ENCODE measurements at regions not wholly inside any gene's neighbourhood (a gene's known extent, or its start where the extent isn't known, plus 50 kb on each side); places are given as distances from the start of the nearest gene placed in this dataset.
"Not testable (repeated sequence)": the region's sequence is repeated elsewhere in the genome, so short reads cannot be mapped to it uniquely, and the experiment has no call there.

GRCh38 chr13:109273326-109273751, 513.0 kb downstream of the IRS2 start:
- no peaks in the 10 kb centered on the region for H3K4me1 Mint-ChIP-seq
- peaks cover 6% of the 10 kb centered on the region for H3K27me3 Mint-ChIP-seq
- no peaks in the 10 kb centered on the region for H3K9me3 Mint-ChIP-seq
- H3K27ac Mint-ChIP-seq, result no peak overlapping the region
- H3K4me3 Mint-ChIP-seq, result no peak overlapping the region
- no peaks in the 10 kb centered on the region for H3K36me3 Mint-ChIP-seq
- DNase-seq (ENCODE audit: low spot score in 2 of 2) (no peak), ATAC-seq (ENCODE audit: low read depth) (no peak)

DNA sequence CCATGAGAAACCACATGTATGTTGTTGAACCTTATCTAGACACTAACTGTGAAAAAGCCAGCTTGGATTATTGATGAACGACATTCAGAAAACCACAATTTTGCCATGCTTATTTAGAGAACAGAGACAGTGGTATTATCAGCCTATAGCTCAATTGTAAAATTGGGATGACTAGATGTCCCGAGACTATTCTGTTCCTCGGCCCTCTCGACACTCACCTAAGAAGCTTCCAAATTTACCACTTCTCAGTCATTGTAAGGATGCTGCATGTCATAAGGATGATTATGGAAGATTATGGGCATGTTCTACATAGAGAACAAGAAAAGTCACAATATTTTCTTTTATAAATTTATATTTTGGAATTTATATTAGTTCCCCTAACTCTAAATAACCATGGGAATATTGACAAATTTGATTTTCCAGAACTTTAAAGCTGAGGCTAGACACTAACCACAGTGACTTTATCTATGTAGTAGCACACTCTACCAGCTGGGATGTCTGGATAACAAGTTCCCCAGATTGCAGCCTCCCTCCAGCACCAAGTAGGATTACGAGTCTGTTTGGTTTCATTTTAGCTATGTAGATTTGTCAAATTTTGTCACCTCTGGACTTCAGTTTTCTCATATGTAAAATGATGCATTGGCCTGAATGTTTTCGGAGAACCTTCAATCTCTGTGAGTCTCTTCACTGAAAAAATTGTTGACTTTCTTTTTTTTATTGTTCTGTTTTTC, 513.6 kb downstream of the IRS2 start:
- DNase-seq (ENCODE audit: low spot score in 2 of 2), result no peak
- H3K4me1 Mint-ChIP-seq, result no peaks in the 10 kb centered on the region

GRCh38 chr13:109271555-109272541, 514.5 kb downstream of the IRS2 start:
- DNase-seq (ENCODE audit: low spot score in 2 of 2) (no peak), ATAC-seq (ENCODE audit: low read depth) (no peak)
- Mint-ChIP-seq H3K9me3 (no peaks in the 10 kb centered on the region), H3K36me3 (no peaks in the 10 kb centered on the region), H3K4me1 (no peaks in the 10 kb centered on the region), H3K27ac (no peak overlapping the region), H3K4me3 (no peak overlapping the region), H3K27me3 (peaks cover 8% of the 10 kb centered on the region)

More for the DNA sequence above, 513.6 kb downstream of the IRS2 start:
- Mint-ChIP-seq H3K4me3 (no peak overlapping the region), H3K9me3 (no peaks in the 10 kb centered on the region), H3K27me3 (peaks cover 8% of the 10 kb centered on the region), H3K27ac (no peak overlapping the region), H3K36me3 (no peaks in the 10 kb centered on the region)
- ATAC-seq (ENCODE audit: low read depth), result no peak

DNA sequence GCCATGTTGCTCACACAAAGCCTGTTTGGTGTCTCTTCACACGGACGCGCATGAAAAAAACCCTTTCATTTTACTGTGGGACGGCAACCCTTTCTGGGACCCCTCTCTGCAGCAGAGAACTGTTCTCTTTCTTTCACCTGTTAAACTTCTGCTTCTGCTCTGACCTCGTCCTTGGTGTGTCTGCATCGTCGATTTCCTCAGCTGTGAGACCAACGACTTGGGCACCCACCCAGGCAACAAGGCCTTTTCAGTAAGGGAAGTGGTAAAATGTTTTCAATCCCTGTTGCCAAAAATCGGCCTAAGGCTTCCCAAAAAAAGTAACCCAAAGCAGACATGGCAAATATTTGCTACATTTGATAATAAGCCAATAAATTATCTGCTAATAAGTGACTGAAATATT, 515.3 kb downstream of the IRS2 start:
- Mint-ChIP-seq H3K27me3 (peaks cover 11% of the 10 kb centered on the region), H3K9me3 (peaks cover 2% of the 10 kb centered on the region), H3K27ac (no peak overlapping the region), H3K4me1 (no peaks in the 10 kb centered on the region), H3K36me3 (no peaks in the 10 kb centered on the region), H3K4me3 (no peak overlapping the region)
- DNase-seq (ENCODE audit: low spot score in 2 of 2), result no peak
- ATAC-seq (ENCODE audit: low read depth), result no peak

GRCh38 chr13:109269381-109269780, 517.0 kb downstream of the IRS2 start:
- not testable (repeated sequence) for DNase-seq (ENCODE audit: low spot score in 2 of 2); H3K4me1 Mint-ChIP-seq; H3K27ac Mint-ChIP-seq; H3K9me3 Mint-ChIP-seq; H3K36me3 Mint-ChIP-seq; ATAC-seq (ENCODE audit: low read depth); H3K4me3 Mint-ChIP-seq
- peaks cover 12% of the 10 kb centered on the region for H3K27me3 Mint-ChIP-seq

DNA sequence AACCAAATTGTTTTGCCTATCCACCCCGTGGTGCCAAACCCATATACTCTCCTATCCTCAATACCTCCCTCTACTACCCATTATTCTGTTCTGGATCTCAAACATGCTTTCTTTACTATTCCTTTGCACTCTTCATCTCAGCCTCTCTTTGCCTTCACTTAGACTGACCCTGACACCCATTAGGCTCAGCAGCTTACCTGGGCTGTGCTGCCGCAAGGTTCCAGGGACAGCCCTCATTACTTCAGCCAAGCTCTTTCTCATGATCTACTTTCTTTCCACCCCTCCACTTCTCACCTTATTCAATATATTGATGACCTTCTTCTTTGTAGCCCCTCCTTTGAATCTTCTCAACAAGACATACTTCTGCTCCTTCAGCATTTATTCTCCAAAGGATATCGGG, 517.9 kb downstream of the IRS2 start:
- not testable (repeated sequence) for H3K27ac Mint-ChIP-seq; DNase-seq (ENCODE audit: low spot score in 2 of 2); H3K4me1 Mint-ChIP-seq; H3K36me3 Mint-ChIP-seq; ATAC-seq (ENCODE audit: low read depth); H3K9me3 Mint-ChIP-seq; H3K4me3 Mint-ChIP-seq
- peaks cover 12% of the 10 kb centered on the region for H3K27me3 Mint-ChIP-seq

DNA sequence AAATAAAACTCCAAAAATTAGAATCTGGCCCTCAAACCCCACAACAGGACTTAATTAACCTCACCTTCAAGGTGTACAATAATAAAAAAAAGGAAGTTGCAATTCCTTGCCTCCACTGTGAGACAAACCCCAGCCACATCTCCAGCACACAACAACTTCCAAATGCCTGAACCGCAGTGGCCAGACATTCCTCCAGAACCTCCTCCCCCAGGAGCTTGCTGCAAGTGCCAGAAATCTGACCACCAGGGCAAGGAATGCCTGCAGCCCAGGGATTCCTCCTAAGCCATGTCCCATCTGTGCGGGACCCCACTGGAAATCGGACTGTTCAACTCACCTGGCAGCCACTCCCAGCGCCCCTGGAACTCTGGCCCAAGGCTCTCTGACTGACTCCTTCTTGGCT, 519.0 kb downstream of the IRS2 start:
- not testable (repeated sequence) for ATAC-seq (ENCODE audit: low read depth); H3K4me1 Mint-ChIP-seq; H3K9me3 Mint-ChIP-seq; H3K27ac Mint-ChIP-seq; H3K36me3 Mint-ChIP-seq; H3K4me3 Mint-ChIP-seq; DNase-seq (ENCODE audit: low spot score in 2 of 2)
- peaks cover 12% of the 10 kb centered on the region for H3K27me3 Mint-ChIP-seq

GRCh38 chr13:109265438-109265742, 521.0 kb downstream of the IRS2 start:
- DNase-seq (ENCODE audit: low spot score in 2 of 2); H3K27ac Mint-ChIP-seq; ATAC-seq (ENCODE audit: low read depth); H3K4me1 Mint-ChIP-seq; H3K9me3 Mint-ChIP-seq; H3K36me3 Mint-ChIP-seq; H3K4me3 Mint-ChIP-seq: not testable (repeated sequence)
- H3K27me3 Mint-ChIP-seq, result peaks cover 12% of the 10 kb centered on the region

GRCh38 chr13:109264603-109265437, 521.6 kb downstream of the IRS2 start:
- not testable (repeated sequence) for ATAC-seq (ENCODE audit: low read depth); H3K4me3 Mint-ChIP-seq; DNase-seq (ENCODE audit: low spot score in 2 of 2); H3K4me1 Mint-ChIP-seq; H3K9me3 Mint-ChIP-seq; H3K27ac Mint-ChIP-seq; H3K36me3 Mint-ChIP-seq
- peaks cover 12% of the 10 kb centered on the region for H3K27me3 Mint-ChIP-seq

GRCh38 chr13:109257761-109258157, 528.6 kb downstream of the IRS2 start:
- not testable (repeated sequence) for H3K27ac Mint-ChIP-seq; DNase-seq (ENCODE audit: low spot score in 2 of 2); H3K36me3 Mint-ChIP-seq; H3K27me3 Mint-ChIP-seq; H3K9me3 Mint-ChIP-seq; H3K4me1 Mint-ChIP-seq; ATAC-seq (ENCODE audit: low read depth); H3K4me3 Mint-ChIP-seq
